ENCODE measurements at regions not wholly inside any gene's neighbourhood (a gene's known extent, or its start where the extent isn't known, plus 50 kb on each side); places are given as distances from the start of the nearest gene placed in this dataset.
"Not testable (repeated sequence)": the region's sequence is repeated elsewhere in the genome, so short reads cannot be mapped to it uniquely, and the experiment has no call there.

DNA sequence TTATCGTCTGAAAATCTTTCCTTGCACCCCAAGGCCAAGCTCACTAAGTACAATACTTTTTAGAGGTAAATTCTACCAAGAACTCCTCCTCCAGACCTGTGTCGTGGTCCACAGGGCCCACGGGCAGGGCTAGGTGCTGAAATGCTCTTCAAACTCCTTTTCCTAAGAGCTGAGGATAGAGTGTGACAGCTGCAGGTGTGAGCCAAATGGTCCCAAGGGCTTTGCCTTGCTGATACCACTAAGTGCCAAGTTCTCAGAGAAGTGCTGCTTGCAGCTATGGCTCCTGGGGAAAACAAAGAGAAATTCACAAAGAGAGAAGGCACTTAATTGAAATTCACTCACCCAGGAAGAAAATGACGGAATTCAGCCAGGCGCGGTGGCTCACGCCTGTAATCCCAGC is 868.9 kb upstream of the AUTS2 start:
- DNase-seq: no peak

DNA sequence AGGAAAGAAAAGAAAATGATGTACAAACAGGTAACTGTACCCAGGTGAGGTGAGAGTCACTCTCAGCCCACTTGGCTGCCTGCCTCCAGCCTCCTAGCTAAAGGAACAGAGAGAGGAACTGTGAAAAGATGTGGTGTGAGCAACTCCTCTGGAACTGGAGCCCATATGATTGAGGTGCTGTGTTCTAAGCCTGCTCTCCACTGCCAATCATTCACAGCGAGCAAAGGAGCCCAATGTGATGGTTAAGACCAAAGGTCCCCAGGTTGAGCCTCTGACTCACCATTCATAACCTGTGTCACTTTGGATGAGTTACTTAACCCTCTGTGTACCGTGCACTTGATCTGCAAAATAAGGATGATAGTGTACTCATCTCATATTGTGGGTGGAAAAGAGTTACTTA is 868.1 kb upstream of the AUTS2 start:
- DNase-seq: no peak

DNA sequence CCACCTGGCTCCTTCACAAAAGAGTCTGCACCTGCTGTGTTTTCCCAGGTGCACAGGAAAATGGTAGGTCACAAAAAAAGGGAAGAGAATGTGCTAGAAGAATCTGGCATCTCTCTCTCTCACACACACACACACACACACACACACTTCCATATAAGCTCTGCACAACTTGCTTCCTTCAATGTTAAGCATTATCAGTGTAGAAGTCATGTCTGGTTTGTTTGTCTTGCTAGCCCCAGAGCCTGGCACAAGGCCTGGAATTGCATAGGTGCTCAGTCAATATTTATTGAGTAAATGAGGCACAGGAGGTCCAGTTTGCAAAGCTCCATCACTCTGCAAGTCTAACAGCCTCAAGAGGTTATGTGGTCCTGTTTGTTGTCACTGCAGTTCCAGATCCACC is 867.3 kb upstream of the AUTS2 start:
- no peak for DNase-seq

DNA sequence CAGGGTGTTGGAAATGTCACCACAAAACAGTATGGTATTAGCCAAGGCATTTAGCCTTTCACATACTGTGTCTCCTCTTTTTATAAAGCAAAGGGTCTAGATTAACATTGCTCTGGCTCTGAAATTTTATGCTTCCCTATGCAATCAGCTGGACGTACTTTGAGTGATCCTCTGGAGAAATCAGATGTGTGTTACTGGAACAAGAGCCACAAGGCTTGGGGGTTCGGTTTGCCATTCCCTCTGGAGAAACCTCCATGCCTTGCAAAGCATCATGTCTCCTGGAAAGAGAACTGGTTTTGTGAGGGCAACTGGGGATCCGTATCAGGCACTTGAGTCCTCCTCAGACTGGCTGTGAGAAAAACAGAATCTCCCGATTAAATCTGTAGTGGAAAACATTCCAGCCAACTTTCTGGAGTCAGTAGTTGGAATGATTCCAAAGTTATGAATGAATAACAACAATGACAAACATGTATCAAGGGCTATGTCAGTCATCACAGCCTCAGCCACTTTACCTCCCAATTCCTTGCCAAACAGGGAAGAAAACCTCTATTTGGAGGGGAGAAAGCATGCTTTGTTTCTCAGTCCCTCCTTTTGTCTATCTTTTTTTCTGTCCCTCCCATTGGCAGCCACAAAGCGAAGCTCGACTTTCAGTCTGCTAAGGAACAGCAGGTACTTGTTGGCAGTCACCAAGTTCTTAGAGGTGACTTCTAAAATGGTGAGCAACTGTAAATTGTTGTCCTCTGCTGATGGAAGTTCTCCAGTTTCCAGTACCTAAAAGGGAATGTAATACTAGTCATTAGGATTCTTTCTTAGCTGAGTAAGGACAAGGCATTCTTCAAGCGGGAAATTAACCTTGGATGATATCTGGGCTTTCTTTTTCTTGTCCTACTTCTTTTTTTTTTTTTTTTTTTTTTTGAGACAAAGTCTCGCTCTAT is 864.8 kb upstream of the AUTS2 start:
- DNase-seq: no peak

DNA sequence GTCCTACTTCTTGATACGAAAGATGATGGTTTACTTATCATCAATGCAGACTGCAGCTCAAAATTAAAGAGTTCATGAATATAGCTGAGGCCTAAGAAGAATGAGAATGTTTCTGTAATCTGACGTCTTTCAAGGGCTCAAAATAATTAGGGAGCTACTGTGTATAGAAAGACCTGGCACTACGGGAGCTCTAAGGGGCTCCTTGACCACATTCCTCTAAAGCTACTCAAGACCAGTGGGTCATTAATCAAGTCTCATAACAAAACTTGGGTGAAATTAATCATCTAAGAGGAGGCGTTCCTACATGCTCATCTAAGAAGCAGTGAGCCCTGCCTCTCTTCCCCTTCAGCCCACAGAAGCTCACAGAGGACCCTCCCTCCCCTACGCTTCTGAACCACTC is 863.8 kb upstream of the AUTS2 start:
- DNase-seq: no peak

DNA sequence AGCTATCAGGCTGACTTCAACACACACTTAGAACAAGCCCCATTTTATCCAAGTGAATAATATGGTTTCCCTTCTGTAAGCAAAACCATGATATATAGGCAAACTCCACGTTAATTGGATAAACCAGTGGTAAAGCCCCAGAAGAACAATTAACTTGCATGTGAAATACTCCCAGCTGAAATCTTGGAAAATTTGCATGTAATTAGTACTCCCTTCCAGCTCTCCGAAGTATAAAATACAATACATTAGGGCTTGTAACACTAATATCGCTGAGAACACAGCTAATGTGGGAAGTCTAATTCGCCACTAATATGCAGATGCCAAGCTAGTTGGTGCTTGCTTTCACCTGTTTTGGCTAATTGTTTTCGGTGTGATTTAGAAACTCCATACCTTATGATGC is 859.0 kb upstream of the AUTS2 start:
- no peak for DNase-seq

DNA sequence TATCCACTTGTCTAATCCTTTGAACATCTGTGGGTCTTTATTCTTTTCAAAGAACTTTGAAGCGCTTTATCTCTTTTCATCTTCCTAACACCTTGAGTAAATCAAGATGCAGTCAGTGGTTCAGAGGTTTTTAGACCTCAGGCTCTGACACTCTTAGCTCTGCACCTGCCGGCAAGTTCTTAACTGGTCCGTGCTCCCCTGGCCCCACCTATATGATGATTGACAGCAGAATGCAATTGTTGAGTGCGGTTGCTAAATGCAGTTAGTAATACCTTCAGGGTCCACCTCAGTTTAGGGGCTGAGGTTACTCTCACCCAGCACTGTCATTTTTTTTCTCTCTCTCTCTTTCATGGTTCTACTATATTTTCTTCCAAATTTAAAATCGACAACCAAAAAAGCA is 854.2 kb upstream of the AUTS2 start:
- no peak for DNase-seq

DNA sequence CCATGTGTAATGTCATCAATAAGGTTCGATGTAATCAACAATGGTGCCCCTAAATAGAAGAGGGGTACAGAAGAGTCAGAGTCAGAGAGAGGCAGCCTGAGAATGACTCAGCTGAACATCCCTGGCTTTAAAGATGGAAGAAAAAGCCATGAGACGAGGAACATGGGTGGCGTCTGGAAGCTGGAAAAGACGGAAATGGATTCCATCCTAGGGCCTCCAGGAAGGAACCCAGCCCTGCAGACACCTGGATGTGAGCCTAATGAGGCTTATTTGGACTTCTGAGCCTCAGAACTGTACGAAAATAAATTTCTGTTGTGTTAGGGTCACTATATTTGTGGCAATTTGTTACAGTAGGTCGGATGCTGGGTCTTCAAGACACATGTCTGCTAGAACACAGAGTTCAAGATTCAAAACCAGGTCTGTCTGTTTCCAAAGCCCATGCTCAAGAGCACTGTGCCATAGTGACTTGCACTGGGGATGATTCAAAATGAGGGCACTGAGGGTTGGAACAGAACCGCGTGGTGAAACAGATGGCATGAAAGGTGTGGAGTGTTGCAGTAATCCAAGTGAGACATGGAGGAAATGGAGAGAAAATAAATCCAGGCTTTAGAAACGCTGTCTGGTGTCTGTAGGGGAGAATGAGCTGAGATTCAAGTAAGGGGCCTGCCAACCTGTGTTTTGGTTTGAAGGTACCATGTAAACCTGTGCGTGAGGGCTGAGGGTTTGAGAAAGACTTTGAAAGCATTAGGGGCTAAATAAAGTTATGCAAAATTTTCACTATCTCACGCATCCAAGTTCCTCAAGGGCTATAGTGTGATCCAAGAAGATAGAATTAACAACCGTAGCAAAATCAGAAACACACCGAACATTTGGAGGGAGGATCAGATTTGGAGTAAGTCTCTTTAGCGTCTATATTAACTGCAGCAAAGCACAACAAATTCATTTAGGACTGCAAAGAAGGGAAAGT is 849.1 kb upstream of the AUTS2 start:
- DNase-seq: no peak

DNA sequence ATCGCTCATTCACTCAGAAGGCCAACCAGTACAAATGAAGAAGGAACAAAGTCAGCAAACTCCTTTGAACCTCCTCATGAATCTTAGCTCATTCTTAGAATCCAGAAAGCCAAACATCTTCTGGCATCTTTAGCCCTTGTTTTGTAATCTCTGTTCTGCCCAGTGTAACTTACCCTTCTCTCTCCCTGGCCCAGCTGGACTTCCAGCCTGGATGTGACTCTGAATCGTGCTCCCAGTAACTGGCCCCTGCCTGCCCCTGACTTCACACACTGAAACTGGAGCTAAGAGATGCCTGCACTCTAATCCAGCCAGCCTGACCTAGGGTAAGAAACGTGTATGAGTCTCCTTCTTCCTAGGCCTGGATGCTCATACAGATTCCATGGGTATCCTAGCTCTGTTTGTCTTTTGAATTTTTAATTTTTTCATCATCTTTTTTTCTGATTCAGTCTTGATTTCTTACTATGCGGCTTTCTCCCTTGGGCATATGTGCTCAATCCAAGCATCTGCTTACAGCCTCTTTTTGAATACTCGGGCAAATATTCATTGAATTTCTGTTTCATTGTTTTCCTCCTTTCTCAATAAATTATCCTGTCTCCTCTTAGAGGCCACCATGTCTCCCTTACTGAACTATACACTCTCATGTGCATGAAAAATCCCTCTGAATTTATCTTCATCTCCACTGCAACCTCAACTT is 845.6 kb upstream of the AUTS2 start:
- no peak for DNase-seq

DNA sequence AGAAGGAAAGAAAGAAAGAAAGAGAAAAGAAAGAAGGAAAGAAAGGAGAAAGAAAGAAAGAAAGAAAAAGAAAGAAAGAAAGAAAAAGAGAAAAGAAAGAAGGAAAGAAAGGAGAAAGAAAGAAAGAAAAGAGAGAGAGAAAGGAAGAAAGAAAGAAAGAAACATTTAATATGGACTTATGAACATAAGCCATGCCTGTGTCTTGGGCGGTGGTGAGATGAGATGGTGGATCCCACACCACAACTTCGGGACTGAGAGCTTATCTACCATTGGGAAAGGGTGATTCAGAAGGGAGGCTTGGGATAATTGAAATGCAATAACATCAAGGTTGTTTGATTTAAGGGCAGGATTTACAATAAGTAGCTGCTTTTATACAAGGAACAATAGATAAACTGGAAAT is 843.9 kb upstream of the AUTS2 start:
- no peak for DNase-seq

DNA sequence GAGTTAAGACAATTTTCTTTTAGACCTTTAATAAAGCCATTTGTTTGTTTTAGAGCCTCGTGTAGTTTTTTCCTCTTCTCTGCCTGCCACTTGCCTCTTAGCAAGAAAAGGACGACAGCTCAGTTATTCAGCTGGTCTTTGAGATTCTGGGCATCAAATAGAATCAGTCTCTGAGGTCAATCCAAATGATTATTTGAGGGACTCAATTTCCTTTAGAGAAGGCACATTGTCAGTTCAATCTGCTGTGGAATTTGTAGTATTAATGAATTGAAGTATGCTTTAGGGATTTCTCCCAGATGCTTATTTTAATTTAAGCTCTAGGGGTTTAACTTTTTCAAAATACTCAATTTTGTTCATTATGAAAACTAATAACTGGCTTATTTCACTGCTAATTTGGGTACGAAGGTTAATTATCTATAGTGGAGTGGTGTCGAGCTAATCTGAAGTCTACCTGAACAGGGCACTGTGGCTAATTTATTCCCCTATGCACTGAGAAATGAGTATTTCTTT is 841.2 kb upstream of the AUTS2 start:
- no peak for DNase-seq

DNA sequence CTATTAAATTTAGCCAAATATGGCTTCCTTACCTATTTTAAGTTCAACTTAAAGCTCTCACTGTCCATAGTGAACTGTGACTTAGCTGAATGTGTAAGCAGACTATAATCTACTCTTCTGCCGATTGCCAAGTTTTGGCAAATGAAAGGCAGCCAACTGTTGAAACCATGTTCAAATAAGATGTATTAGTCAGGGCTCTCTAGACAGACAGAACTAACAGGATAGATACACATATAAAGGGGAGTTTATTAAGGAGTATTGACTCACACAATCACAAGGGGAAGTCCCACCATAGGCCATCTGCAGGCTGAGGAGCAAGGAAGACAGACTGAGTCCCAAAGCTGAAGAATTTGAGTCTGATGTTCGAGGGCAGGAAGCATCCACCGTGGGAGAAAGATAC is 837.7 kb upstream of the AUTS2 start:
- DNase-seq: no peak

DNA sequence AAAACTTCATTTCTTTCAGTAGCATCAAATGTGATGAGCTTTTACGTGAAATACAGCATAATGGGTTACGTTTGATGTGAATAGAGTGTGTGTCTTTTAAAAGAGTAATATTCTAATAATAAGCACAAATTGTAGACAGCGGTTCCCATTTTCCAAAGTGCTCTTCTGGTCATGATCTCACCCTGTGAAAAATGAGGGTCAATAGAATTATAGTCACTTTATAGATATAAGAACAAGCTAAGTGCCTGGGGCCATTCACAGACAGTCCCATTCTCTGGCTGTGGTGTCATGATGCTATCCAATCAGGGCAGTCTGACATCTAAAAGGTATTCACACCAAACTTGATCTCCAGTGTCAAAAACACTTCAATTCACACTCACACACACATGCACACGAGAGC is 830.8 kb upstream of the AUTS2 start:
- no peak for DNase-seq

DNA sequence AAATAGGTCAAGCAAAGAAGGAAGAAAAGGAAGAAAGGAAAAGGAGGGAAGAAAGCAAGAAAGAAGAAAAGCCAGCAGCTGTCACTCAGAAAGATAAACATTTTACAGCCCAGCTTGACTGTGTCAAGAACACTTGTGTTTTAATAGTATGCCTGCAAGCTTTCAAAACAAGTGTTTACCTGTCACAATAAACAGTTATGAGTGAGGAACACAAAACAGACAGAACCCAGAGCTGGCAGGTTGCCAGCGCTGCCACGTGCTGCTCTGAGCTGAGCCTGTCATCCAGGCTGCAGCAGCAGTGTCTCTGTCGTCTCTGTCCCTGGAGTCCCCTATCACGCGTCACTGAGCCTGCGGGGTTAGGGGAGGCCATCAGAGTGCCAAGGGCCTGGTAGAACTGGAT is 827.6 kb upstream of the AUTS2 start:
- no peak for DNase-seq

DNA sequence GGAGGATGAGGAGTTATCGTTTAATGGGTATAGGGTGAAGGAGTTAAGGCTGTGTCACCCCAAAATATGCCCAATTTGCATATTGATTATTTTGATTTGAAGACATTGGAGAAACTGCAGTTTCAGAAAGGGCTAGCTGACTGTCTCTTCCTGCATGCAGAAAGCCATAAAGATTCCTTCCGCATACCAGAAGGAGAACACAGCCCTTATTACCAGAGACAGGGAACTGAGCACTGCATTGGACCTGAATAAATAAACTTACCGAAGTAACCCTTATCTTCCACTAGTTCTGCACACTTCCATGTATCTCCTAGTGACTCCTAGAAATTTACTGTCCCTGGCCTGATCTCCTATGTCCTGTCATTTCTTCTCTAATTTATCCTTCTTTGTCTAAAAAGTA is 821.9 kb upstream of the AUTS2 start:
- no peak for DNase-seq

DNA sequence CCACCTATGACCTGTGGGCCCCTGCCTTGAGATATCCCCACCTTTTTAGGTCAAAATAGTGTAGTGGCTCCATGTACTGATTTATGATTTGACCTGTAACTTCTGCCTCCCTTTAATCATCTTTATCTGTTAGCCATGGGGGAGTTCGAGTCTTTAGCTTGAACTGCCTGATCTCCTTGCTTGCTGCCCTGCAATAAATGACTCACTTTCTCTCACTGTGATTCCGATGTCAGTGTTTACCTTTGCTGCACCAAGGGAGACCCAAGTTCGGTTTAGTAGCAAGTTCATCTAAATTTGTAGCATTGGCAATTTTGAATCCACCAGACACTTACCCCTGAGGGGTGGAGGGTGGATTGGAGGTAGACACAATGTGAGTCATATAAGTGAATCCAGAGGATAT is 814.6 kb upstream of the AUTS2 start:
- DNase-seq: no peak

DNA sequence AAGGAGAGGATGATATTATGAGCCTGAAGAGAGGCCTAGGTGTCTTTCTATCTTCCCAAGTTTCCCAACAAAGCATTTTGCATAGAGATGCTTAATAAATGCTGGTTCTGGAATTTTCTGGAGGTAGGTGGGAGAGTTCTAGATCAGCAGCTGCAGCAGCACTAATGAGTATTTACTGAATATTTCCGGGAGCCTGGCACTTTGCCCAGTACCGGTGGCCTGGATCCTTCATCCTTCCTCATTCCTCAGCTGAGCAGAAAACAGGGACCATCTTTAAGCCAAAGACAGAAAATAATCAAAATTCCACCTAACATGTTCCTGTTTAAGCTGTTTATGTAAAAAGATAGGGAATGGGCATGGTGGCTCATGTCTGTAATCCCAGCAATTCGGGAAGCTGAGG is 813.2 kb upstream of the AUTS2 start:
- DNase-seq: no peak

DNA sequence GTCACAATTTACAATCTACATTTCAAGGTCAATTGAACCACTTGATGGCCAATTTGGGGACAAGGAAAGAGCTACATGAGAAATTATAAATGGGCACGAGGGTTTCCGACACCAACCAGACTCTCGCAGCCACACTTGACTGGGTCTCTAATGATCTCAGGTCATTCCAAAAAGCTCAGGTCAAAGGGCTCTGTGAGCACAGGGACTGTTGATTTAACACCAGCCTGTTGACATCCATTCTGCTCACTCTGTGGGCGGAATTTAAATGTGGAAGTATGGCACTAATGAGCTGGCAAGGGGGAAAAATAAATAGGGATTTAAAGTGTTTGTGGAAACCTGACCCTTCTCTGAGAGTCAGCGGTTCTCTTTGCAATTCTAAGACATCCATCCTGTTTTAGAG is 810.7 kb upstream of the AUTS2 start:
- DNase-seq: no peak

DNA sequence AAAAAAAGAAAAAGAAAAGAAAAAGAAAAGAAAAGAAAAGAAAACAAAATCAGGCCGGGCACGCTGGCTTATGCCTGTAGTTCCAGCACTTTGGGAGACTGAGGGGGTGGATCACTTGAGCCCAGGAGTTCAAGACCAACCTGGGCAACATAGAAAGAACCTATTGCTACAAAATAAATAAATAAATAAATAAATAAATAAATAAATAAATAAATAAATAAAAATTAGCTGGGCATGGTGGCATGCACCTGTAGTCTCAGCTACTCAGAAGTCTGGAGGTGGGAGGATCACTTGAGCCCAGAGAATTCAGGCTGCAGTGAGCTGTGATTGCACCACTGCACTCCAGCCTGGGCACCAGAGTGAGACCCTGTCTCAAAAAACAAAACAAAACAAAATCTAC is 809.7 kb upstream of the AUTS2 start:
- not testable (repeated sequence) for DNase-seq

DNA sequence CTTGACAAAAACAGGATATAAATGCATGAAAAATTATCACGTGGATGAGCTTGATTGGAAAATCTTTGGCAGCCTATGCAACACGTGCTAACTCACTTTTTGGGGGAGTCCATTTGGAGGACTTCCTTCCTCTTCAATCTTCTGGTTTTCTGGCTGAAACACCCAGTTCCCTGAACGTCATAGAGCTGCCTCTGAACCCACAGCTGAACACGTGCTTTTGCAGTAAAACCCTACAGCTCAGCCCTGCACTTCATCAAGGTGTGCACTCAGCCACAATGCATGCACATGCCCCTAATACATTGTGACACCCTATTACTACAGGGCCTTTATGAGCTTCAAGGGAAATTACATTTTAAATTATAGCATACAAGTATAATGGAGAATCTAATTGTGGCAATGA is 808.7 kb upstream of the AUTS2 start:
- no peak for DNase-seq

DNA sequence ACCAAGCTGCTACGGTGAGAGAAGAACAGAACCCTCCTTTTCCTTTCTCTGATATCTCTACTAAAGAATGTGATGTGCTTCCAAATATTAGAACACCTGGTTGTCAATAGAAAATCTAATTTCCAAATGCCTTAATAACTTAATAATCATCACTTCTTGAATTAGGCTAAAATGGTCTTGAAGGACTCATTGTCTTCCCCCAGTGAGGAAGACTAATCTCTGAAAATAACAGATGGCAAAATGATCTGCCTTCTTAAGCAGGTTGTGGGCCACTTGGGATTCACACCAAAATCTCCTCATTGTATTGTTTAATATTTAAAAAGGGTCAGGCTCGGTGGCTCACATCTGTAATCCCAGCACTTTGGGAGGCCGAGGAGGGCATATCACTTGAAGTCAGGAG is 805.9 kb upstream of the AUTS2 start:
- DNase-seq: no peak

DNA sequence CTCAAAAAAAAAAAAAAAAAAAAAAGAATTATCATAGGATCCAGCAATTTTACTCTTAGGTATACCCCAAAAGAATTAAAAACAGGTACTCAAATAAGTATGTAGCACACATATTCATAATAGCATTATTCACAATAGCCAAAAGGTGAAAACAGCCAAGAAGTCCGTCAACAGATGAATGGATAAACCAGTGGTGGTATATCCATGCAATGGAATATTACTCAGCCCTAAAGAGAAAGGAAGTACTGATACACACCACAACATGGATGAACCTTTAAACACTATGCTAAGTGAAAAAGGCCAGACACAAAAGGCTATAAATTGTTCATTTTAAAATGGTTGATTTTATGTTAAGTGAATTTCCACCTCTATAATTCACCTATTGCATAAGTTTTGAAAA is 804.8 kb upstream of the AUTS2 start:
- no peak for DNase-seq

DNA sequence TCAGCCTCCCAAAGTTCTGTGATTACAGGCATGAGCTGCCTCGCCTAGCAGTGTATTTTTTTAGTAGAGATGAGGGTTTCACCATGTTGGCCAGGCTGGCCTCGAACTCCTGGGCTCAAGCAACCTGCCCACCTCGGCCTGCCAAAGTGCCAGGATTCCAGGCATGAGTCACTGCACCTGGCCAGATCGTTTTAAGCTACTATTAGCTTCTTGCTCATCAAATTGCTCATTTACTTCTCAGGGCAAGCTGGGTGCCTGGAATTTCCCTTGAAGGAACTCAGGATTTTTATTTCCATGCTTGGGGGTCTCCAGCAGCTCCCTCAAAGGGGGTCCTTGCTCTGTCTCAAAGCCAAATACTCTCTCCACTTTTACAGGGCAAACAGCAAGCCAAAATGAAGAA is 798.0 kb upstream of the AUTS2 start:
- no peak for DNase-seq
